IPS DF 19.7 (cell line): ENCODE measurements at regions not wholly inside any gene's neighbourhood (a gene's known extent, or its start where the extent isn't known, plus 50 kb on each side); places are given as distances from the start of the nearest gene placed in this dataset.

Source experiments
- DNase-seq: peaks from one replicate; pipeline ENCODE4 v3.0.0-alpha.2; 2013; ENCODE audit warnings: low read depth, low spot score

GRCh38 chr9:19511694-19512093 lies 102.9 kb downstream of the ACER2 start:
- no peak for DNase-seq

GRCh38 chr9:19510907-19511306 lies 102.1 kb downstream of the ACER2 start:
- no peak for DNase-seq
